Caco-2 (cell line): ENCODE measurements at regions not wholly inside any gene's neighbourhood (a gene's known extent, or its start where the extent isn't known, plus 50 kb on each side); places are given as distances from the start of the nearest gene placed in this dataset.

ENCODE experiments used
- BruUV-seq: library from RNA; stranded (reverse); fragments of 400-500 nt; replicated peaks from 2 replicates; lab custom pipeline; 2021; lab: Mats Ljungman, UMichigan
- CTCF ChIA-PET: fragments of 300-600 bp; sonication (Branson Sonifier 250); formaldehyde crosslinking; loops from one replicate; lab custom pipeline; 2022; ENCODE audit warnings: antibody characterized with exemption; lab: Charles Lee
- POLR2A ChIA-PET: fragments of 300-600 bp; sonication (Branson Sonifier 250); formaldehyde crosslinking; loops from one replicate; lab custom pipeline; 2022; ENCODE audit warnings: antibody characterized with exemption; lab: Charles Lee
- DNase-seq, 2 experiments: peaks; one replicate each; pipeline versions ENCODE4 v3.0.0 to v3.0.0-alpha.2; 2020 to 2022
- H3K27me3 ChIP-seq: replicated peaks from 2 replicates; pipeline ENCODE4 v1.6.0; 2011; ENCODE audit warnings: low read length; ENCODE audit not compliant: control insufficient read depth, insufficient read depth
- H3K36me3 ChIP-seq: 2 replicates; pipeline ENCODE4 v1.5.1; 2011; ENCODE audit warnings: low read length; ENCODE audit not compliant: control insufficient read depth, insufficient read depth
- H3K4me1 ChIP-seq: fragments of 250-450 bp; sonication (Bioruptor Pico); 2 replicates; pipeline ENCODE4 v1.5.1; 2020; ENCODE audit warnings: mild to moderate bottlenecking
- H3K4me3 ChIP-seq: 2 replicates; pipeline ENCODE4 v1.5.1; 2011; ENCODE audit warnings: low read depth, mild to moderate bottlenecking, control low read depth, low read length
- H3K9me3 ChIP-seq: fragments of 250-450 bp; sonication (Bioruptor Pico); 2 replicates; pipeline ENCODE4 v1.5.1; 2020; ENCODE audit warnings: mild to moderate bottlenecking, moderate library complexity
- H3K27ac Mint-ChIP-seq: one replicate; pipeline ENCODE4 v1.8.0; 2022; ENCODE audit warnings: mixed read lengths; ENCODE audit not compliant: unreplicated experiment
- H3K27me3 Mint-ChIP-seq: one replicate; pipeline ENCODE4 v1.8.0; 2022; ENCODE audit warnings: mixed read lengths; ENCODE audit not compliant: insufficient read depth, unreplicated experiment
- H3K36me3 Mint-ChIP-seq: one replicate; pipeline ENCODE4 v1.8.0; 2022; ENCODE audit warnings: mild to moderate bottlenecking, mixed read lengths; ENCODE audit not compliant: insufficient read depth, unreplicated experiment
- H3K4me1 Mint-ChIP-seq: one replicate; pipeline ENCODE4 v1.8.0; 2022; ENCODE audit warnings: low read depth, mixed read lengths; ENCODE audit not compliant: unreplicated experiment
- H3K4me3 Mint-ChIP-seq: one replicate; pipeline ENCODE4 v1.8.0; 2022; ENCODE audit warnings: mild to moderate bottlenecking, moderate library complexity, mixed read lengths; ENCODE audit not compliant: unreplicated experiment
- H3K9me3 Mint-ChIP-seq: one replicate; pipeline ENCODE4 v1.8.0; 2022; ENCODE audit warnings: mixed read lengths; ENCODE audit not compliant: unreplicated experiment
- intact Hi-C: fragments of 100-400 bp; cut with micrococcal nuclease; formaldehyde crosslinking; loops from one replicate; pipeline ENCODE4 v1.10.0; 2022; ENCODE audit not compliant: unreplicated experiment
- TF ChIP-seq, protein P1 (sequence below), 2 experiments: fragments of 200-600 bp in 1 of 2; IDR thresholded peaks; 1 replicate in 1 of 2; 2 replicates in 1 of 2; pipeline versions ENCODE4 v1.5.1 to v1.8.0; 2011 to 2022; ENCODE audit warnings: antibody characterized with exemption in 1 of 2, control low read depth in 1 of 2, inconsistent platforms in 1 of 2, low read depth in 1 of 2, low read length in 1 of 2, mild to moderate bottlenecking in 1 of 2, moderate library complexity in 1 of 2; ENCODE audit not compliant: insufficient read depth in 1 of 2, severe bottlenecking in 1 of 2, unreplicated experiment in 1 of 2

DNA sequence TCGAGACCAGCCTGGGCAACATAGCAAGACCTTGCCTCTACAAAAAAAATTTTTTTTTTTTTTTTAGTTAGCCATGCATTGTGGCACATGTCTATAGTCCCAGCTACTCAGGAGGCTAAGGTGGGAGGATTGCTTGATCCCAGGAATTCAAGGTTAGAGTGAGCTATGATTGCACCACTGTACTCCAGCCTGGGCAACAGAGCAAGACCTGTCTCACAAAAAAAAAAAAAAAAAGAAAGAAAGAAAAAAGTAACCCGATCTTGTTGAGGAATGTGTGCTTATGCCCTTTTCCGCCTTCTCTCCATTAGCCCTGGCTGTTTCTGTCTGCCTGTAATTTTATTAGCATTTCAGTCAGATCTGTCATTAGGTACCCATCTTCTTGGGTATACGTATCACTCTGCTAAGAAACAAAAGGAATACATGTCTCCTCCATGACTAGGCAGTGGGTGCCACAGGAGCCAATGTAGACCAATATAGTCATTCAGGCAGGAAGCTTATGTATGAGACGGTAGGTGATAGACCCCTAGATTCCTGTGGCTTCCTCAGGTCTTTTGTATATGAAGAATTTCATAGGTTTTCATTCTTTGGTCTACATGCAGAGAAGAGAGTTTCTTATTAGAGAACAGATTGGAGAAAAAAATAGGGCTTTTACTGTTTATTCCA is 59.6 kb upstream of the NPAS1 start:
- intact Hi-C loops = no loop called here
- POLR2A ChIA-PET = no interaction called here
- TF ChIP-seq, protein P1, sequence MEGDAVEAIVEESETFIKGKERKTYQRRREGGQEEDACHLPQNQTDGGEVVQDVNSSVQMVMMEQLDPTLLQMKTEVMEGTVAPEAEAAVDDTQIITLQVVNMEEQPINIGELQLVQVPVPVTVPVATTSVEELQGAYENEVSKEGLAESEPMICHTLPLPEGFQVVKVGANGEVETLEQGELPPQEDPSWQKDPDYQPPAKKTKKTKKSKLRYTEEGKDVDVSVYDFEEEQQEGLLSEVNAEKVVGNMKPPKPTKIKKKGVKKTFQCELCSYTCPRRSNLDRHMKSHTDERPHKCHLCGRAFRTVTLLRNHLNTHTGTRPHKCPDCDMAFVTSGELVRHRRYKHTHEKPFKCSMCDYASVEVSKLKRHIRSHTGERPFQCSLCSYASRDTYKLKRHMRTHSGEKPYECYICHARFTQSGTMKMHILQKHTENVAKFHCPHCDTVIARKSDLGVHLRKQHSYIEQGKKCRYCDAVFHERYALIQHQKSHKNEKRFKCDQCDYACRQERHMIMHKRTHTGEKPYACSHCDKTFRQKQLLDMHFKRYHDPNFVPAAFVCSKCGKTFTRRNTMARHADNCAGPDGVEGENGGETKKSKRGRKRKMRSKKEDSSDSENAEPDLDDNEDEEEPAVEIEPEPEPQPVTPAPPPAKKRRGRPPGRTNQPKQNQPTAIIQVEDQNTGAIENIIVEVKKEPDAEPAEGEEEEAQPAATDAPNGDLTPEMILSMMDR (IDR thresholded peaks at IDR 0.05; ENCODE audit: insufficient read depth in 1 of 2, low read depth in 1 of 2, low read length in 1 of 2, severe bottlenecking in 1 of 2, unreplicated experiment in 1 of 2) = no peak

DNA sequence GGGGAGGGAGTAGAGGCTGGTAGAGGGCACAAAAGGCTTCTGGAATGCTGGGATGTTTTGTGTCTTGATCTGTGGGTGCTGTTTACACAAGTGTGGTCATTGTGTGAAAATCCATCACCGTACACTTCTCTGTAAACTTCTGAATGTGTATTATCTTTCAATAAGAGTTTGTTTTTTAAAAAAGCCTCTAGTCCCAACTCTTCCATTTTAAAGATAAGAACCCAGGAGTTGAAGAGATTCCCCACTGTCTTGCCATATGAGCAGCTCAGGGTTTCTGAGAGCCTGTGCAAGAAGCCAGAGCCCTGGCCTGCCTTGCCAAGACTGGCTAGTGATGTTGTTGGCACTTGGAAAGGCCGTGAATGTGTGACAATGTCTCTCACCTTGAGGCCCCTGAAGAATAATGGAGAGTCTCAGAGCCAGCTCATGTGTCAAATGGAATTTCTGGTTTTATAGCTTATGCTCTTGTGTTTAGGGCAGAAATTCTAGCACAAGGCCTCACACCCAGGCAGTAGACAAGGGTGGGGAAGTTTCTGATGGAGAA is 57.5 kb upstream of the NPAS1 start:
- intact Hi-C loops = no loop called here
- no peak overlapping the region for H3K4me3 ChIP-seq
- H3K27me3 Mint-ChIP-seq = no peaks in the 10 kb centered on the region
- H3K4me1 Mint-ChIP-seq = peaks cover 20% of the 10 kb centered on the region
- H3K4me3 Mint-ChIP-seq = no peak overlapping the region
- H3K9me3 ChIP-seq = 0 out of 2 replicates have a peak, but pooled peaks cover 2% of the 10 kb centered on the region
- H3K27ac Mint-ChIP-seq = no peak overlapping the region
- DNase-seq = no peak
- POLR2A ChIA-PET = no interaction called here
- peaks cover 1% of the 10 kb centered on the region for H3K36me3 ChIP-seq
- no peaks in the 10 kb centered on the region for H3K9me3 Mint-ChIP-seq
- H3K27me3 ChIP-seq = no peaks in the 10 kb centered on the region
- H3K36me3 Mint-ChIP-seq = peaks cover 25% of the 10 kb centered on the region
- no peaks in the 10 kb centered on the region for H3K4me1 ChIP-seq
- TF ChIP-seq, protein P1 (IDR thresholded peaks at IDR 0.05; ENCODE audit: insufficient read depth in 1 of 2, low read depth in 1 of 2, low read length in 1 of 2, severe bottlenecking in 1 of 2, unreplicated experiment in 1 of 2) = no peak
- CTCF ChIA-PET = no interaction called here
- BruUV-seq = no TSS peak

More for the DNA sequence above, 59.6 kb upstream of the NPAS1 start:
- Mint-ChIP-seq H3K27me3 (no peaks in the 10 kb centered on the region), H3K4me1 (peaks cover 24% of the 10 kb centered on the region), H3K27ac (no peak overlapping the region), H3K4me3 (no peak overlapping the region), H3K36me3 (peaks cover 27% of the 10 kb centered on the region), H3K9me3 (no peaks in the 10 kb centered on the region)
- peaks cover 1% of the 10 kb centered on the region for H3K36me3 ChIP-seq
- H3K27me3 ChIP-seq = no peaks in the 10 kb centered on the region
- H3K9me3 ChIP-seq = 0 out of 2 replicates have a peak, but pooled peaks cover 2% of the 10 kb centered on the region
- DNase-seq = no peak
- no peak overlapping the region for H3K4me3 ChIP-seq
- CTCF ChIA-PET = no interaction called here
- no peaks in the 10 kb centered on the region for H3K4me1 ChIP-seq
- no TSS peak for BruUV-seq

DNA sequence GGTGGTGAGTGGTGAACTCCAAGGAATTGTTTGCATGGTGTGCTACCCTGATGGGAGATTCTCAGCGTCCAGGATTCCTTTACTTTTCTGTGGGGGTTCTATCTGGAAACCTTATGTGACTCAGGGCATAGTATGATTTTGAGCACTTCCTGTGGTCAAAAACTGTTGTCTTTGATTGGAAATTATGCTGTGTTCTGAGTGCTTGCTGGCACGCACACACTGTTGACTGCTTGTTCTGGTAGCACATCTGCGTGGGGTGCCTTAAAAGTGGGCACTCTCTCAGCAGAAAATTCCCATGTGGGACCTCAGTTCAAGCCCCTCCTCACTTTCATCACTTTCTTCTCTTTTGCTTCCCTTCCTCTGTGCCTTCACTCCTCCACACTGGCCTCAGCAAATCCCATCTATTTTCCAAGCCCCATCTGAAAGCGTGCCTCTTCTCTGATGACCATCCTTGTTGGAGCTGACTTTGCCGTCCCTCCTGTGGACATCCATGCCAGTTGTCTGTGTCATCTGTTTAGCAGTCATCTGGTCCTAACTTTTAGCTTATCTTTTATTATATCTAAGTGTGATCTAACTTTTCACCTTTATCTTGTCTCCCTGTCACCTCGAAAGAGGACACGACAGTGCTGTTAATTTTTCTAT is 56.4 kb upstream of the NPAS1 start:
- Mint-ChIP-seq H3K4me1 (peaks cover 14% of the 10 kb centered on the region), H3K36me3 (peaks cover 30% of the 10 kb centered on the region), H3K4me3 (no peak overlapping the region), H3K27ac (no peak overlapping the region), H3K27me3 (no peaks in the 10 kb centered on the region), H3K9me3 (no peaks in the 10 kb centered on the region)
- Histone ChIP-seq H3K4me3 (no peak overlapping the region), H3K27me3 (no peaks in the 10 kb centered on the region), H3K36me3 (peaks cover 1% of the 10 kb centered on the region), H3K9me3 (0 out of 2 replicates have a peak, but pooled peaks cover 2% of the 10 kb centered on the region), H3K4me1 (no peaks in the 10 kb centered on the region)
- intact Hi-C loops = no loop called here
- no peak for DNase-seq
- TF ChIP-seq, protein P1 (IDR thresholded peaks at IDR 0.05; ENCODE audit: insufficient read depth in 1 of 2, low read depth in 1 of 2, low read length in 1 of 2, severe bottlenecking in 1 of 2, unreplicated experiment in 1 of 2) = no peak
- BruUV-seq = no TSS peak
- CTCF ChIA-PET = no interaction called here
- POLR2A ChIA-PET = no interaction called here
